ENCODE measurements at regions not wholly inside any gene's neighbourhood (a gene's known extent, or its start where the extent isn't known, plus 50 kb on each side); places are given as distances from the start of the nearest gene placed in this dataset.
"Not testable (repeated sequence)": the region's sequence is repeated elsewhere in the genome, so short reads cannot be mapped to it uniquely, and the experiment has no call there.

DNA sequence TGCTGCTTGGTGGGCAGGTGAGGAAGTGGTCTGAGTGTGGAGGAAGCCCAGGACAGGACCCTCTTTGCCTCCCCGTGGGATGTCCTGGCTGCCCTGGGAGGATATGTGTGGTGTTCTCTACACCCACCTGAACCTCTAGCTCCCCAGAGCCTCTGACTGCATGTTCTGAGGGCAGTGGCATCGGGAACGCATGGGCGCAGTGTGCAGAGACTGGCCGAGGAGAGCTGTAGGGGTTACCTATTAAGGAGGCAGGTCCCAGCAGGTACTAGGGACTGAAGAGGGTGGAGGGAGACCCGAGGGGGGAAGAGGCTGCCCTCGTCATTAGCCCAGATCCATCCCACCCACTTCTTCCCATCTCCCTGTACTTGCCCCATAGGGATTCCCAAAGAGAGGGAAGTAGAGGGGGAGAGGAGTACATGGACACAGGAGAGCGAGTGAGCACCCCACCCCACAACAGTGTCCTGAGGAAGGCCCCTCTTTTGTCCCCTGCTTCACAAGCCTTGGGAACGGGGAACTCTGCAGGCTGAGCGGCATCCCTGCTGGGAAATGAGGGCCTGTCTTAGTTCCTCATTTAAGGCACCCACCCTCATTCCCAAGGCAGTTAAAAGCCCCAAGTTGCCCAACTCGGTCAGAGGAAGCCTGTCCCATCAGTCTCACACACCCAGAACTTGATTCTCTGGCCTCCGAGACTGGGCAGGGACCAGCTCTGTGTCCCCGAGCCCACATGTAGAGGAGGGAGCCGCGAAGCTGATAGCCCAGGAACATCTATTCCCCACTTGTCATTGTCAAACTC lies 208.5 kb upstream of the PLGLB2 start:
- H3K36me3 ChIP-seq (replicated peaks); H3K4me3 ChIP-seq; H3K27me3 ChIP-seq (ENCODE audit: low read depth); DNase-seq (ENCODE audit: low spot score in 2 of 2); in situ Hi-C loops (cut with MboI; ENCODE audit: low sequenced_read_pairs); H3K9me3 ChIP-seq; H3K4me1 ChIP-seq: not testable (repeated sequence)

DNA sequence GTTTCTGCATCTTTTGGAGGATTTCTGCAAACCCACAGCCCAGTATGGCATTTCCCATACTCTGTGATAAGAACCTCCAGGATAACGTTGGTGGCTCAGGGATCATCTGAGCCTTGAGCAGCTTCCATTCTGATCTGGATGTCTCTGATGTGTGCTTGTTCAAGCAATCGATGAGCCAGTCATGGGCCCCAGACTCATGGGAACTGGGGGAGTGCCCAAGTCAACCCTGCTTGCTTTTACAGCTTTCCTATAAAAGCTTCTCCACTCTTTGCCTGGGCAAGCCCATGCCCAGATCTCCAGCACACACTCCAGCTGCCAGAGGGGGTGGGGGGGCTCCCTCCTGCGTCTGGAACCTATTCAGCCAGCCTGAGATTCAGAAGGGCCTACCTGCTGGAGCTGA lies 207.6 kb upstream of the PLGLB2 start:
- H3K4me3 ChIP-seq; H3K36me3 ChIP-seq (replicated peaks); H3K27me3 ChIP-seq (ENCODE audit: low read depth); DNase-seq (ENCODE audit: low spot score in 2 of 2); H3K4me1 ChIP-seq; in situ Hi-C loops (cut with MboI; ENCODE audit: low sequenced_read_pairs); H3K9me3 ChIP-seq: not testable (repeated sequence)

DNA sequence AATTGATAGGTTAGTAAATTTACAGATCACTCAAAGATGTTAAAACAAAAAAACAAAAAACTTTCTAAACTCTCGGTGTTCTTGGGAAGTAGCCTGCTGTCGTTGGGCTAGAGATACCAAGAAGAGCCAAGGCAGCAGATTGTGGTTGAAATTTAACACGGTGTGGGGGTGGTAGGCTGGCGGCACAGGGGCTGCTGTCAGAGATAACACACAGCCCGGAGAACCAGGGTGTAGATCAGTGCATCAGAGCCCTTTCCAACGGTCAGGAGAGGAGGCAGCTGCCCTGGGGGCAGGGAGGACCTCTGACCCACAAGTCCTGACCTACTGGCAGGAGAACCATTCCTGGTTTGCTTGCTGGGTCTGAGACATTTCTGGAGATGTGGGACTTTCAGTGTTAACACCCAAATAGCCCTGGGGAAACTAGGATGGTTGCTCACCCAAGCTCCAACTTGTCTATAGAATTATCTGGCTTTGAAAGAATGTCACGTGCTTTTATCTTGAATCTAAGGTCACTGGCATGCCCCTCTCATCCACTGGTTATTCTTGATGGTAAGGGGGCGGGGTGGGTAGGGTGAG lies 205.2 kb upstream of the PLGLB2 start:
- in situ Hi-C loops (cut with MboI; ENCODE audit: low sequenced_read_pairs); H3K4me3 ChIP-seq; H3K9me3 ChIP-seq; H3K4me1 ChIP-seq; H3K27me3 ChIP-seq (ENCODE audit: low read depth); H3K36me3 ChIP-seq (replicated peaks); DNase-seq (ENCODE audit: low spot score in 2 of 2): not testable (repeated sequence)

DNA sequence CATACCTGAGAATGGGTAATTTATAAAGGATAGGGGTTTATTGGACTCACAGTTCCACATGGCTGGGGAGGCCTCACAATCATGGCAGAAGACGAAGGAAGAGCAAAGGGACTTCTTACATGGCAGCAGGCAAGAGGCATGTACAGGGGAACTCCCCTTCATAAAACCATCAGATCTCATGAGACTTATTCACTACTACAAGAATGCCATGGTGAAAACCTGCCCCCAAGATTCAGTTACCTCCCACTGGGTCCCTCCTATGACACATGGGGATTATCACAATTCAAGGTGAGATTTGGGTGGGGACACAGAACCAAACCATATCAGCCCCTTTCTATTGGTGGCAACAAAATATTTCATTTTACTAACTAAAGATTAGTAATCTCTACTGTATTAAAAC lies 204.1 kb upstream of the PLGLB2 start:
- DNase-seq (ENCODE audit: low spot score in 2 of 2); H3K4me3 ChIP-seq; H3K9me3 ChIP-seq; in situ Hi-C loops (cut with MboI; ENCODE audit: low sequenced_read_pairs); H3K36me3 ChIP-seq (replicated peaks); H3K4me1 ChIP-seq; H3K27me3 ChIP-seq (ENCODE audit: low read depth): not testable (repeated sequence)

DNA sequence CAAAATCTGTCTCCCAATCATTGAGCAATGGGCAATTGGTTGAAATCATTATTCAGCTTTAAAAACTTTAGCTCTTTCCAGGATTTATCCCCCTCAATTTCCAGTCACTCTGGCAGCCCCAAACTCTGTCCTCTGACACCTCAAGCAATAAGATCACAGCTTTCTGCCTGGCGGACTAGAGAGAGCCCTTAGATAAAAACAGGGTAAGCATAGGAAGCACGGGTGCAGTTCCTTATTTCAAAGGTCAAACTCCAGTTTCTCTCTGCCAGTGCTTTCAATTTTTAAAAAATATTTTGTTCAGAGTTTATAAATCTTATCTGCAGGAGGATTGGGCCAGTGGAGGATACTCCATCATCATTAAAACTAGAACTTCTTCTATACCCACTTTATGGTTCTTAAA lies 200.8 kb upstream of the PLGLB2 start:
- DNase-seq (ENCODE audit: low spot score in 2 of 2); in situ Hi-C loops (cut with MboI; ENCODE audit: low sequenced_read_pairs); H3K4me1 ChIP-seq; H3K4me3 ChIP-seq; H3K27me3 ChIP-seq (ENCODE audit: low read depth); H3K9me3 ChIP-seq; H3K36me3 ChIP-seq (replicated peaks): not testable (repeated sequence)

DNA sequence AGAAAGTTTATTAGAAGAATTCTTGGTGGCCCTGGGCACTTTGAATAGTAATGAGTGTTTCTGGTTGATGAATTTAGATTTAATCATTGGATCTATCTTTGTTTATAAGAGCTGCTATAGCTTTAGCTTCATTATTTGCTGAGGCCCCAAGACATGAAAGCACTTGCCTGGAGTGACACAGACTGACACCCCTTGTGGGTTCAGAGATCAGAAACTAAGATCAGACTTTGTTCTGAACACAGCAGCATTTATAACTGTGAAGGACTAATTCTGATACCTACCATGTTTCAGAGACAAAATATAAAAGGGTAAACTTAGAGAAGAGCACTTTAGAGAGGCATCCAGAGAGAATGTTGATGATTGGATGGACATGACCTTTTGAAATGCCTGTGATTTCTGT lies 199.9 kb upstream of the PLGLB2 start:
- H3K4me1 ChIP-seq; H3K4me3 ChIP-seq; DNase-seq (ENCODE audit: low spot score in 2 of 2); H3K36me3 ChIP-seq (replicated peaks); H3K9me3 ChIP-seq; H3K27me3 ChIP-seq (ENCODE audit: low read depth); in situ Hi-C loops (cut with MboI; ENCODE audit: low sequenced_read_pairs): not testable (repeated sequence)

DNA sequence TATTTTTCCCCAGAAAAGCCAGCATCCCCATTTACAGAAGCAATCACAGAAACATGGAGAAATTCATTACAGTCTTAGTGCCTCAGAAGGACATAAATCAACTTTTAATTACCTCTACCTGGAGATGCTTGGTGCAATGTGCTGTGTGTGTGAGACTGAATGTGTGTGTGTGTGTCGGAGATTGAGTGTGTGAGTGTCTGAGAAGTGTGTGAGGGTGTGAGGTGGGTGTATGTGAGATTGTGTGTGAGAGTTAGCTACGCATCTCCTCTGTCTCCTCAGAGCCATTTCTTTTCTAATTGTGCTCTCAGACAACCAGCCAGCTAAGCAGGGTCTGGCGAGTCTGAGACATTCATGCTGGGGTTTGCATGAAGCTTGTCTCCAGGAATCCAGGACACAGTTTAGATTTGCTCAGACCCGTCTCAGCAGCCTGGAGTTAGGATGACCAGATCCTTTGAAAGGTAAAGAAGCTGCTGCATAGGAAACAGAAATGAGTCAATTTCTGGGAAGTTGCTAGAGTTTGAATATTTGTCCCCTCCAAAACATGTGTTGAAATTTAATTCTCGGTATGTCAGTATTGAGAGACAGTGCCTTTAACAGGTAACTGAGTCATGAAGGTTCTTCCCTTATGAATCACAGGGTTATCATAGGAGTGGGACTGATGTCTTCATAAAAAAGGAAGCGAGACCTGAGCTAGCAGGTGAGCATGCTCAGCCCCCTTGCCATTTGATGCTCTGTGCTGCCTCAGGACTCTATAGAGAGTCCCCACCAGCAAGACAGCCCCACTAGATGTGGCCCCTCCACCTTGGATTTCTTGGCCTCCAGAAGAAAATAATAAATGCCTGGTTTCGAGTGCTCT lies 199.0 kb upstream of the PLGLB2 start:
- in situ Hi-C loops (cut with MboI; ENCODE audit: low sequenced_read_pairs); H3K9me3 ChIP-seq: not testable (repeated sequence)

DNA sequence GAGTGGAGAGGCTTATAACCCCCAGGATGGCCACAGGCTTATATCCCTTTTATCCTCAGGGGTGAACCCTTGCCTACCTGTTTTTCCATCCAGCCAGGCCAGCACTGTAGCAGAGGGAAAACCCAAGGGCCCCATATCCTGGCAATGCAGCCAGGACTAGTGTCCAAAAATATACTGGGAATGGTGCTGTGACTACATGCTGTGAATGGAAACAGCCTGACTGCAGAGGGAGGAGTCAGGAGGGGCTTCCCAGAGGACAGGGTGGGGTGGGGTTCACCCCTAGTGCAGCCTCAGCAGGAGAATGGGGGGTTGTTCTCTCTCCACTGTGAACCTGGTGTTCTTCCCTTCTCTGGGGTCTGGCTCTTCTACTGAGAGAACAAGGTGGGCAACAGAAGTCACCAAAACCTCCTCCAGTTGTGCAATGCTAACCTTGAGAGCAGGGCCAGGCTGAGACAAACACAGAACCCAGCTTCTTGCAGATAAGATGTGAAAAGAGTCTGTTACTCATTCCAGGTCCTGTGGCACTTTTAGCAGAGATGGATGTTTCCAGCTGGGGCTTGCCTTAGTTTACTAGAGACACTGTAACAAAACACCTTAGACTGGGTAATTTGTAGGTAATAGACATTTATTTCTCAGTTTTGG lies 198.2 kb upstream of the PLGLB2 start:
- H3K27me3 ChIP-seq (ENCODE audit: low read depth); H3K4me1 ChIP-seq; H3K9me3 ChIP-seq; H3K36me3 ChIP-seq (replicated peaks); in situ Hi-C loops (cut with MboI; ENCODE audit: low sequenced_read_pairs); H3K4me3 ChIP-seq; DNase-seq (ENCODE audit: low spot score in 2 of 2): not testable (repeated sequence)

More for the DNA sequence above, 199.0 kb upstream of the PLGLB2 start:
- not testable (repeated sequence) for H3K4me3 ChIP-seq; H3K36me3 ChIP-seq (replicated peaks); H3K4me1 ChIP-seq; DNase-seq (ENCODE audit: low spot score in 2 of 2); H3K27me3 ChIP-seq (ENCODE audit: low read depth)

DNA sequence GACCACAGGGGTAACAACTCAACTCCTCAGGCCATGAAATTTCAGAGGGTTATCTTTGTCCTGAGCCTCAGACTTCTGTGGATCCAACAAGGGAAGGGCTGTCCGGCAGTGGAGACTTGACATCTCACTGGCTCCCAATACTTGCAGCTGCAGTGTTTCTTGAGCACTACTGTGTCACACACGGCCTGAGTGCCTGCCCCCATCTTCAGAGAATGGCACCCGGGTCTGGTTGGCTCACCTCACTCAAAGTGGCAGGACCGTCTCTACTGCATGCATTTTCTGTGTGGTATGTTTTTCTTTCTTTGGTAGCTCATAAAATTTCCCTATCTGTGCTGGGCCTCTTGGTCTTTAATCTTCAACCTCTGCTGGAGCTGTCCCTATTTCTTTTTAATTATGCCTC lies 193.2 kb upstream of the PLGLB2 start:
- in situ Hi-C loops (cut with MboI; ENCODE audit: low sequenced_read_pairs); DNase-seq (ENCODE audit: low spot score in 2 of 2): not testable (repeated sequence)

DNA sequence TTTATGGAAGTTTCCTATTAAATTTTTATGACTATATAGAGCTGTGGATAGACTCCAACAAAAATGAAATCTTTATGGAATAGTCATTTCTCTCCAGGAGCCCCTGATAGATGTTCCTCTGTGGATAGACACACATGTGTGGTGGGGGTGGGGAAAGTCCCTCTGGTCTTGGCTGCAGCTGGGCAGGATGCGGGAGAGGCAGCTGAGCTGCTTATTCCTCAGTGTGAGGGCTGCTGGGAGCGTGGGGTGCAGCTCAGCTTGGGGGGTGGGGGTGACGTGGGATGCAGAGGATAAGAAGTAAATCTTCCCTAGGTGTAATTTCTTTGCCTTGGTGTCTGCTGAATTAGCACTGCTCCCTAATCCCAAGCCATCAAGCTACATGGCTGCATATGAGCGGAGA lies 192.8 kb upstream of the PLGLB2 start:
- DNase-seq (ENCODE audit: low spot score in 2 of 2); H3K9me3 ChIP-seq; H3K27me3 ChIP-seq (ENCODE audit: low read depth); H3K36me3 ChIP-seq (replicated peaks); in situ Hi-C loops (cut with MboI; ENCODE audit: low sequenced_read_pairs); H3K4me3 ChIP-seq; H3K4me1 ChIP-seq: not testable (repeated sequence)

More for the DNA sequence above, 193.2 kb upstream of the PLGLB2 start:
- H3K4me1 ChIP-seq; H3K27me3 ChIP-seq (ENCODE audit: low read depth); H3K4me3 ChIP-seq; H3K9me3 ChIP-seq; H3K36me3 ChIP-seq (replicated peaks): not testable (repeated sequence)

DNA sequence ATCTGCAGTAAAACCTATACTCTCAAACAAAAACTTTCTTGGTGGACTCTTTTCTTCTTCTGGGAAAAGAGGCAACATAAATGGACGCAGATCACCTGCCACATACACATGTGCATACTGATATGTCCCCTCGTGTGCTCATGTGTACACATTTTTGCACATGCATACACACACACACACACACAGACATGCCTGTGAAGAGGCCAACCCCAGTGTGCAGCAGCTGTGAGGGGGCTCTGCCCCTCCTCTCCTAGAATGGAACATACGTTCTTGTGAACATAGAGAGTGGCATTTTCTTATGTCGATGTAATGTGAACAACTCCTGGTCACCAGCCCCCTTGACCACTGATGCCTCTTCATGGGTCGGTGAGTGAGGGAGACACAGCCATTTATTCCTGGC lies 188.9 kb upstream of the PLGLB2 start:
- H3K27me3 ChIP-seq (ENCODE audit: low read depth); DNase-seq (ENCODE audit: low spot score in 2 of 2); H3K4me1 ChIP-seq; H3K36me3 ChIP-seq (replicated peaks); H3K4me3 ChIP-seq; H3K9me3 ChIP-seq; in situ Hi-C loops (cut with MboI; ENCODE audit: low sequenced_read_pairs): not testable (repeated sequence)

DNA sequence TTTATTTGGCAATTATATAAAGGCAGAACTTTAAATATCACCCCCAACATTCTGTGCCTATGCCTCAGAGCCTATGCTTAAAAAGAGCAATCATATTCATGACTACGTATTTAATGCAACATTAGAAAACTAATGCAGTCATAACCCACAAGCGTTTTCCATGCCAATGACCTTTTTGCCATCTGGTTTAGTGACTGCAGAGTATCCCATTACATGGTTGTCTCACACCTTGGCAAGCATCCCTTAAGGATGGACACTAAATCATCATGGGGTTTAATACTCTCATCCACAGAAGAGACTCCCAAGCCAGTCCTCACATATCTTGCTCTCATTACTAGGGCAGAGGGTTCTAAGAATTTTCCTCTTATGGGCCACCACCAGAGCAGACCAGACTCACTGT lies 188.2 kb upstream of the PLGLB2 start:
- in situ Hi-C loops (cut with MboI; ENCODE audit: low sequenced_read_pairs); H3K4me1 ChIP-seq; H3K4me3 ChIP-seq; H3K9me3 ChIP-seq; DNase-seq (ENCODE audit: low spot score in 2 of 2); H3K36me3 ChIP-seq (replicated peaks); H3K27me3 ChIP-seq (ENCODE audit: low read depth): not testable (repeated sequence)

DNA sequence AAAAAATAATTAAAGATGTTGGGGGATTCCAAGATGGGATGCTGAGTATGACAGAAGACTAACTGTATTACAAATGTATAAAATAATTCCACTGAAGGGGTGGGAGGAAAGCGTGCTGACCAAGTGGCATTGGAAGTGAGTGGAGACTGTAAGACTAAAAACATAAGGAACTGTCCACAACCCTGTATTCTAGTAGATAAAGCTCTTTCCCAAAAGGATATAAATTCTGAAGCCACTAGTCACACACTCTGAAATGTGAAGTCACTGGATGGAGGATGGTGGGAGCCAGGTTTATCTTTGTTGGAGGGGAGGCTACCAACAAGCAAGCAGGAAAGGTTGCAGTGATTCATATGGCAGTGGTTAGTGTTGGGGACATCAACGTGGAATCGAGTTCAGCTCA lies 182.8 kb upstream of the PLGLB2 start:
- H3K4me1 ChIP-seq; DNase-seq (ENCODE audit: low spot score in 2 of 2); in situ Hi-C loops (cut with MboI; ENCODE audit: low sequenced_read_pairs): not testable (repeated sequence)

DNA sequence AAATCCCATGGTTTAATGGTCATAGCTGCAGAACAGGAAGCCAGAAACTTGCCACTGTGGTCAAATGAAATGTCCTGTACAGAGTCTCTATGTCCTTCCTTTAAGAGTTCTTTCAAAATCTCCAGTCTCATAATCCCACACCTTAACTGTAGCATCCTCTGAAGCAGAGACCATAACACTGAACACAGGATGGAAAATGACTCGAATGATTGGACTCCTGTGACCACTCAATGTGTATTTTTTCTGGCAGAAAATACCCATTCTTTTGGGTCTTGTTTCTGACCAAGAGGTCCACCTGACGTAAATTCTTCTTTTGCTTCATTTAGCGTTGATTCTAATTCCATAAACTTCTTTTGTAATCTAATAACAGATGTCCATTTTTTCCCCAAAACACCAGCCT lies 181.4 kb upstream of the PLGLB2 start:
- H3K4me1 ChIP-seq; H3K4me3 ChIP-seq; in situ Hi-C loops (cut with MboI; ENCODE audit: low sequenced_read_pairs); H3K9me3 ChIP-seq; H3K36me3 ChIP-seq (replicated peaks); H3K27me3 ChIP-seq (ENCODE audit: low read depth); DNase-seq (ENCODE audit: low spot score in 2 of 2): not testable (repeated sequence)

More for the DNA sequence above, 182.8 kb upstream of the PLGLB2 start:
- H3K36me3 ChIP-seq (replicated peaks); H3K27me3 ChIP-seq (ENCODE audit: low read depth); H3K9me3 ChIP-seq; H3K4me3 ChIP-seq: not testable (repeated sequence)
